HG03457 (cell line): ENCODE measurements at regions not wholly inside any gene's neighbourhood (a gene's known extent, or its start where the extent isn't known, plus 50 kb on each side); places are given as distances from the start of the nearest gene placed in this dataset.
A peak's percentile ranks its signal among the peaks of the same experiment; 100 is the strongest.
"Not testable (repeated sequence)": the region's sequence is repeated elsewhere in the genome, so short reads cannot be mapped to it uniquely, and the experiment has no call there.

ENCODE experiments used
- ATAC-seq: cut with Tn5 transposase; IDR thresholded peaks from one replicate; pipeline ENCODE4 v1.9.1; 2021; ENCODE audit warnings: moderate number of reproducible peaks; ENCODE audit not compliant: unreplicated experiment

- ATAC-seq = no peak
These were observed 296.4 kb downstream of the ADAMTS20 start for GRCh38 chr12:43255522-43256111.

DNA sequence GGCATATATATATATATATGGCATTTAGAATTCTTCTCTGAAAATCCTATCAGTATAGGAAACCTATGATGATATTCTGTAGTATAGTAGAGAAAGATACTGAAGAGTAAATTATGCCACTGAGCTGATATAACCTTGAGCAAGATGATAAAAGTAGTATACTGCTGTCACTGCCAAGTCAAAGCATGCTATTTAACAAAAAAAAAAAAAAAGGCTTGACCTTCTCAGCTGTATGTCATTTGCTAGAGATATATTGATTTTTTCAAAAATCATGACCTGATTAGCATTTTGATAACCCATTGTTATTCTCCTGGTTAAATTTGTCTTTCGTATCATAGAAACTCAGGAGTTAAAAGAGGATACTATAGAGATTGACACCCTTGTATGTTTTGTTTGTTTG, 299.4 kb downstream of the ADAMTS20 start:
- ATAC-seq = no peak

GRCh38 chr12:43245947-43246346, 306.1 kb downstream of the ADAMTS20 start:
- no peak for ATAC-seq

DNA sequence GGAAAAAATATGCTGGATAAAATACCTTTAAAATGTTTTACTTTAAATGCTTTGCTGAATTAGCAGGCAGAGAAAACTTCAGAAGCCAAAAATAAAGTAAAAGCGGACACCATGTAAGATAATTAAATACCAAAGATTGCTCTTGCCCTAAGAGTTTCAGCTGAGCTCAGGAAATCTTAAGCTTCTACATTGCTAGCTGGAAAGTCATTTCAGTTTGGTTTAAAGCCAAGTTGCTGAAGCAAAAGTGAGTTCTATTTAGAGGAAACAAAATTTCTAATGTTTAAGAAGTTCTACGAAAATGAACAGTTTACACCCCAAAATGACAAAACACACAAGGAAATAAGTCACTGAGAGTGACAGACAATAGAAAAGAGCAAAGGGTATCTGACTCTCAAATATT, 310.0 kb downstream of the ADAMTS20 start:
- ATAC-seq = no peak

GRCh38 chr12:43238281-43238680, 313.7 kb downstream of the ADAMTS20 start:
- ATAC-seq = no peak

DNA sequence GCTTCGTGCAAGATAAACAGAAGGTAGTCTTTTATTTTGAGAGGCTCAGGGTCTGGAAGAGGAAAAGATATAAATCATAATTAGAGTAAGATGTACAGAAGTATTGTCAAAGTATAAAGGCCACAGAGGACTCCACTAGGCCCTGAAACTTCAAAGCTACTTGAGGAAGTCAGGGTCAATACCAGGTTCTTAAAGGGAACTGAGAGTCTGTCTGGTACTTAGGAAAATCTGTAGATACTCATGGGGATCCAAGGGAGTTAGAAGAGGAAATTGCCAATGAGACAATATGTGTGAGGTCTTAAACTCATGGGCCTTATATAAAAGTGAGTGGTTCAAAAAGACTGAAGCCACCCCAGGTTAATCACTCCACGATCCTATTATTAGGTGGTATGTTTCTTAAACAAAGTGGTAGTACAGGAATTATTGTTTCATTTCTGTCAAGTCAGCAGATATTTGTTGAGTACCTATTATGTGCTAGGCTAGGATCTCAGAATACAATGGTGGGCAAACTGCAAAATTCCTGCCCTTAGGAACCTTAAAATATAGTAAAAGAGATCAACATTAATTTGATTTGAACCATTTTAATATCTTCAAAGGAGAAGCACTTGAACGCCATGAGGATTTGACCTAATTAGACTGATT, 314.6 kb downstream of the ADAMTS20 start:
- ATAC-seq = no peak

- no peak for ATAC-seq
These were observed 316.3 kb downstream of the ADAMTS20 start for GRCh38 chr12:43235721-43236120.

- ATAC-seq = no peak
These were observed 318.1 kb downstream of the ADAMTS20 start for GRCh38 chr12:43233861-43234260.

GRCh38 chr12:43226151-43226550, 325.9 kb downstream of the ADAMTS20 start:
- ATAC-seq = no peak

DNA sequence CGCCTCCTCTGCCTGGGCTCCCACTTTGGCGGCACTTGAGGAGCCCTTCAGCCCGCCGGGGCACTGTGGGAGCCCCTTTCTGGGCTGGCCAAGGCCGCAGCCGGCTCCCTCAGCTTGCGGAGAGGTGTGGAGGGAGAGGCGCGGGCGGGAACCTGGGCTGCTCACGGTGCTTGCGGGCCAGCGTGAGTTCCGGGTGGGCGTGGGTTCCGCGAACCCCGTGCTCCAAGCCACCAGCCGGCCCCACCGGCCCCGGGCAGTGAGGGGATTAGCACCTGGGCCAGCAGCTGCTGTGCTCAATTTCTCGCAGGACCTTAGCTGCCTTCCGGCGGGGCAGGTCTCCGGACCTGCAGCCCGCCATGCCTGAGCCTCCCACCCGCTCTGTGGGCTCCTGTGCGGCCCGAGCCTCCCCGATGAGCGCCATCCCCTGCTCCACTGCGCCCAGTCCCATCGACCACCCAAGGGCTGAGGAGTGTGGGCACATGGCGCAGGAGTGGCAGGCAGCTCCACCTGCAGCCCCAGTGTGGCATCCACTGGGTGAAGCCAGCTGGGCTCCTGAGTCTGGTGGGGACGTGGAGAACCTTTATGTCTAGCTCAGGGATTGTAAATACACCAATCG, 327.7 kb downstream of the ADAMTS20 start:
- ATAC-seq = not testable (repeated sequence)

- ATAC-seq = no peak
These were observed 329.2 kb downstream of the ADAMTS20 start for GRCh38 chr12:43222796-43223195.

DNA sequence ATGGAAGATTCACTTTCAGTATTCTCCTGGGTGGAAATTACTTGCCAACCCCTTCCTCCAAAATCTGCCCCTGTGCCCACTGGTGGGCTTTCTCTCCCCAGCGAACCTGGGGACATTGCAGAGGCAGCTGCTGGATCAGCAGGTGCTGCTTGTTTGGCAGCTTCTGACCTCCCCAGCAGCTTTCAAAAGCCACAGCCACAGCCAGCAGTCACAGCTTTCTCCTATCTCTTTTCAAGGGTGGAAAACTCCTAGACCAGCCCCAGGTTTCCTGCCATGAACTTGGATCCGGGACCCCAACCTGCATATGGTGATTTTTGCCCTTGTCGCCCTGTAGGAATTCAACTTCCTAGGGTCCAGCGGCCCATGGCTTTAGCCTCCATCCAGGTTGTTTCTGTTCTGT, 330.8 kb downstream of the ADAMTS20 start:
- no peak for ATAC-seq

DNA sequence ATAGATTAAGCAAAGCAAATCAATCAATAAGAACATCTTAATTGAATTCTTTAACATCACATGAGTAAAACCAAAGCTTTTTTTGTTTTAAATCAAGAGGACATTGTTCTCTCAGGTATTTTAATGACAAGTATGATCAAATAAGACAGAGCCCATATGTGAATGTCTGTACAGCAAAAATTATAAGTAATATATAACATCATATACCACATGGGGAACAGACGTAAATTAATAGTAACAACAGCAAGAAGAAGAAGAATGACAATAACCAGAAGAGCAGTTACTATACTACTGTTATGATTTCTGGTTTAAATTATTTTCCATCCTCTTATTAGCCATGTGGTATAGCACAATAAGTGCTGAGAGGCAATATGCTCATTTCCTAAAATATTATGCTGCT, 335.5 kb downstream of the ADAMTS20 start:
- ATAC-seq = no peak

- no peak for ATAC-seq
These were observed 337.8 kb downstream of the ADAMTS20 start for GRCh38 chr12:43214166-43214565.

- ATAC-seq = no peak
These were observed 338.4 kb downstream of the ADAMTS20 start for GRCh38 chr12:43213608-43214007.

DNA sequence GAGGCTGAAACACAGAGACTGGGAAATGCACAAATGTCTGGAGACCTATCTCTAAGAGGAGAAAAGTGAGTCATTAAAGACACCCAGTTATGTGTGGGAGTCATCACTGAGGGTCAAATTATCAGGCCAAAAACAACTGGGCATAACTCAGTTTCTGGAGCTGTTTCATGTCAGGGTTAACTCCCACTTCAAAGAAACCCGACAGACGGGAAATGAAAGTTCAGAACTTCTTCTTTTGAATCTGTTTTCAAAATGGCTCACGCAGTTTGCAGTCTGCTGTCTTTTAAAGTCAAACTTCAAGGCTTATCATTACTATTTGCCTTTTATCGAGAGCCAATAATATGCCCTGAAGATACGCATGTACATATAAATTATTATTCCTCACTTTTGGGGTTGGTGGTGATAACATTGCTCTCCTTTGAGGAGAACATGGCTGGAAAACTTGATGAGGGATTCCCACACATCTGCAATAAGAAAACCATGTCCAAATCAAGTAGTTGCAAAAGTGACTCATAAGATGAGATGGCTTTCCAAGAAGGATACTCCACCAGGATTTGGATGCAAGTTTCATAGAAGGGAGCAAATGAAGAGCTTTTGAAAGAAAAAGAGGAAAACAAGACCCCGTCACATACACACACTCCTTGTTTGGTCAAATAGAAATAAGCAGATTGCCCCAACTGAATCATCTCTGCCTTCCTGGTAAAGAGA, 341.4 kb downstream of the ADAMTS20 start:
- peak; percentile 94 for ATAC-seq

DNA sequence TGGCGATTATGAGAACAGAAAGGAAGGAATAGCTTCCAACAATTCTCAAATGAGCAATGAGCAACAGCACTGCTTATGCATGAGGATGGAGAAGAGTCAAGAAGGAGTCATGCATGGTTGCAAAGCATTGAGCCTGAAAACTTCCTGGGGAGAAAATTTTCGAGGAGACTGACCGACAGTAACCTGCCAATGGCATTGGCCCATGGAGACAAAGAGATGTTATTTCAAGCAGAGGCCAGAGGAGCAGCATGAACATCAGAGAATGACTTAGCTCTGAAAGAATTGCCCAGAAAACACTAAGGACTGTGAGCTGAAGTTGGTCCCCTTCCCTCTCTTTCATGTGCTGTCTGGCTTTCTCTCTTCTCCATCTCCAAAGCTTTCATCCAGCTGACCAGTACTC, 343.4 kb downstream of the ADAMTS20 start:
- no peak for ATAC-seq

DNA sequence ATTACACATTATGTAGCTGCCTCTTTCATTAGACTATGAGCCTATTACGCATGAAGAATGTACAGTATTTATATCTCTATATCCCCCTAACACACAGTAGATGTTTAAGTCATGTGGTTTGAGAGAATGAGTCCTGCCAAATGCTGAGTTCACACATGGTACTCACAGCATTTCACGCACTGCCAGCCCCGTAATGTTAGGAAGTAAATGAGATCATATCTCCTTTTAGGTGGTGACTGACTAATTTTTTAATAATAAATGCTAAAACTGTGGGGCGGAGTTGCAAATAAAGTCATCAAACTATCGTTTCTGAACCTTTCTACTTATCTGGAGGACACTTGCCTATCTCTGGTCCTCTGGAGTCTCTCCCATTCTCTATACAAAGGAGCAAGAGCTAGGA, 343.8 kb downstream of the ADAMTS20 start:
- ATAC-seq = no peak

DNA sequence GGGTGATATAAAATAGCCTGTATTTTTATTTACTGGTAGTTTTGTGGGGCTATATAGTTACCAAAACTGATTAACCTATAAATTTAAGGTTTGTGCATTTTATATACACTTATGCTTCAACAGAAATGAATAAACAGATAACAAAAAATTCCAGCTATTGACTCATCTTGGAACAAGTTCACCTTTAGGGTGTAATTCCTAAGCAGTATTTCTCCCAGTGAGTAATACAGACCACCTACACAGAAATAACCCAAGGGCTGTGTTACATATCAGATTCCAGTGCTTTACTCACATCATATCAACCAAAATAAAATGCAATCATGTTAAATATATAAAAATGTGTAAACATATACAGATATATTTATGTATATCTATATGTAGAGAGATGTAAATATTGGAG, 345.6 kb downstream of the ADAMTS20 start:
- no peak for ATAC-seq

DNA sequence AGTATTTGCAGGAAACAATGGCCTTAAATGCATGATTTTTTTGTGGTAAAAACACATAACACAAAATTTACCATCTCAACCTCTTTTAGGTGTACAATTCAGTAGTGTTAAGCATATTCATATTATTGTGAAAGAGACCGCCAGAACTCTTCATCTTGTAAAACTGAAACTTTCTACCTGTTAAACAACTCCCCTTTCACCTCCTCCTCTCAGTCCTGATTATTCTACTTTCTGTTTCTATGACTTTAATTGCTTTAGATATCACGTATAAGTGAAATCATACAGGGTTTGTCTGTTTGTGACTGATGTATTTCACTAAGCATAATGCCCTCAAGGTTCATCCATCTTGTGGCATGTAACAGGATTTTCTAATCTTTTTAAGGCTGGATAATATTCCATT, 353.4 kb downstream of the ADAMTS20 start:
- no peak for ATAC-seq

- no peak for ATAC-seq
These were observed 355.6 kb downstream of the ADAMTS20 start for GRCh38 chr12:43196268-43196907.
